ENCODE measurements at regions not wholly inside any gene's neighbourhood (a gene's known extent, or its start where the extent isn't known, plus 50 kb on each side); places are given as distances from the start of the nearest gene placed in this dataset.

DNA sequence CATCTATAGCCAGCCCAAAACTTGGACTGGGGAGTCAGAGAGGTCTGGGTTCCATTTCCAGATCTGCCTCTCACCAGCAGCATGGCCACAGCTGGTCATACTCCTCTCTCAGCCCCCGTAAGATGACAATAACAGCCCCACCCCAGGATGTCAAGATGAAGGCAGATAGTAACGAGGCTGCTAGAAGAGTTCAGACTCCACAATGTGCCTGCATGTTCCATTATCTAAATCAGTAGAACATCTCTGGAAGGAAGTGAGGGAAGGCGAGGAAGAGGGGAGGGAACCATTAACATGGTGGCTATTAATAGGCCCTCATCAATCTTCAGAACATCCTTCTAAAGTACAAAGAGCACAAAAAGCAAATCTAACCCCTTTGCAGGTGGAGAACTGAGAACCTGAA, 98.0 kb upstream of the KCNG1 start:
- DNase-seq (no peak), ATAC-seq (no peak)
- WGBS, 3 donors = 23 to 31% (median 31%) methylated on average over 3 of the region's 3 CpGs

DNA sequence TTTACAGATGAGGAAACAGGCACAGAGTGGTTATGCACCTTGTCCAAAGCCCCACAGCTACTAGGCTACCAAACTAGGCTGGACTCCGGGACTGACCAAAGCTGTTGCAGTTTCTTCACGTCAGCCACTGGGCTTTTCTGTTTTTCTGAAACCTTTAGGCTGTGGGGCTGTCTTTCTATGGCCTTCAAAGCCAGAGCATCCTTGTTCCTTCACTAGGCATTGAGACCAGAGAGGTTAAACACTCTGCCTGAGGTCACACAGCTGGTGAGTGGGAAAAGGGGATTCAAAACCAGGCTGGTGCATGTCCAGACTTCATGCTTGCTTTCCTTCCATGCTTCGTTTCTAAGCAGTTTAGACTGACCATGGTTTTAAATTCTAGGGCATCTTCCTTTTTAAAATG, 97.5 kb upstream of the KCNG1 start:
- TF ChIP-seq, protein P1, sequence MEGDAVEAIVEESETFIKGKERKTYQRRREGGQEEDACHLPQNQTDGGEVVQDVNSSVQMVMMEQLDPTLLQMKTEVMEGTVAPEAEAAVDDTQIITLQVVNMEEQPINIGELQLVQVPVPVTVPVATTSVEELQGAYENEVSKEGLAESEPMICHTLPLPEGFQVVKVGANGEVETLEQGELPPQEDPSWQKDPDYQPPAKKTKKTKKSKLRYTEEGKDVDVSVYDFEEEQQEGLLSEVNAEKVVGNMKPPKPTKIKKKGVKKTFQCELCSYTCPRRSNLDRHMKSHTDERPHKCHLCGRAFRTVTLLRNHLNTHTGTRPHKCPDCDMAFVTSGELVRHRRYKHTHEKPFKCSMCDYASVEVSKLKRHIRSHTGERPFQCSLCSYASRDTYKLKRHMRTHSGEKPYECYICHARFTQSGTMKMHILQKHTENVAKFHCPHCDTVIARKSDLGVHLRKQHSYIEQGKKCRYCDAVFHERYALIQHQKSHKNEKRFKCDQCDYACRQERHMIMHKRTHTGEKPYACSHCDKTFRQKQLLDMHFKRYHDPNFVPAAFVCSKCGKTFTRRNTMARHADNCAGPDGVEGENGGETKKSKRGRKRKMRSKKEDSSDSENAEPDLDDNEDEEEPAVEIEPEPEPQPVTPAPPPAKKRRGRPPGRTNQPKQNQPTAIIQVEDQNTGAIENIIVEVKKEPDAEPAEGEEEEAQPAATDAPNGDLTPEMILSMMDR (IDR thresholded peaks at IDR 0.05) = no peak

More for the DNA sequence above, 98.0 kb upstream of the KCNG1 start:
- no peak overlapping the region for H3K27ac ChIP-seq
- no peaks in the 10 kb centered on the region for H3K4me1 ChIP-seq
- TF ChIP-seq, protein P1 (IDR thresholded peaks at IDR 0.05) = no peak
- H3K36me3 ChIP-seq (ENCODE audit: insufficient read depth in 1 of 2, low read depth in 1 of 2) = no peaks in the 10 kb centered on the region
- H3K4me3 ChIP-seq = no peak overlapping the region
- H3K9me3 ChIP-seq = no peaks in the 10 kb centered on the region
- peaks cover 0 to 9% (median 6%) of the 10 kb centered on the region in 3 donors for H3K27me3 ChIP-seq (ENCODE audit: insufficient read depth in 3 of 3, low read length in 2 of 3)
- intact Hi-C loops (cut with DNase I) = no loop called here

DNA sequence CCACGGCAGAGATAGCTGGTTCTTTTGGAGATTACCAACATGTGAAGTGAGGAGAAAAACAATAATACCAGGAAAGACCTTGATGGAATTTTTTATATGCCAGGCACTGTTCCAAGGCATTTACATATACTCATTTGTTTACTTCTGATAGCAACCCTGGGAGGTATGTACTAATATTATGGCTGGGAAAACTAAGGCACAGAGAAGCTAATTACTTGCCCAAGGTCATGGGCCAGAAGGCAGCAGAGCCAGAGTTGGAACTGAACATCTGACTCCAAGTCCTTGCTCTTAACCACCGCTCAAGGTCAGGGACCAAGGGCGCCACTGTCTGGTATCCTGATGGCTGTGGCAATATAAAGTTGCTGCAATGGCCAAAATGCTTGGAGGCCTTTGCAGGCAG, 97.0 kb upstream of the KCNG1 start:
- no peaks in the 10 kb centered on the region for H3K36me3 ChIP-seq (ENCODE audit: insufficient read depth in 1 of 2, low read depth in 1 of 2)
- H3K9me3 ChIP-seq = no peaks in the 10 kb centered on the region
- 80 to 88% (median 87%) methylated on average over 3 of the region's 3 CpGs for WGBS, 3 donors
- TF ChIP-seq, protein P1 (IDR thresholded peaks at IDR 0.05) = no peak
- H3K27ac ChIP-seq = no peak overlapping the region
- H3K27me3 ChIP-seq (ENCODE audit: insufficient read depth in 3 of 3, low read length in 2 of 3) = peaks cover 0 to 8% (median 6%) of the 10 kb centered on the region in 3 donors
- DNase-seq (no peak), ATAC-seq (no peak)
- H3K4me1 ChIP-seq = no peaks in the 10 kb centered on the region
- intact Hi-C loops (cut with DNase I) = no loop called here
- no peak overlapping the region for H3K4me3 ChIP-seq

More for the DNA sequence above, 97.5 kb upstream of the KCNG1 start:
- no peak for DNase-seq
- Histone ChIP-seq H3K9me3 (no peaks in the 10 kb centered on the region), H3K4me3 (no peak overlapping the region), H3K27me3 (ENCODE audit: insufficient read depth in 3 of 3, low read length in 2 of 3) (peaks cover 0 to 8% (median 6%) of the 10 kb centered on the region in 3 donors), H3K36me3 (ENCODE audit: insufficient read depth in 1 of 2, low read depth in 1 of 2) (no peaks in the 10 kb centered on the region), H3K27ac (no peak overlapping the region), H3K4me1 (no peaks in the 10 kb centered on the region)
- ATAC-seq = no peak
- 68 to 75% (median 72%) methylated on average over 3 of the region's 3 CpGs for WGBS, 3 donors
- intact Hi-C loops (cut with DNase I) = no loop called here

DNA sequence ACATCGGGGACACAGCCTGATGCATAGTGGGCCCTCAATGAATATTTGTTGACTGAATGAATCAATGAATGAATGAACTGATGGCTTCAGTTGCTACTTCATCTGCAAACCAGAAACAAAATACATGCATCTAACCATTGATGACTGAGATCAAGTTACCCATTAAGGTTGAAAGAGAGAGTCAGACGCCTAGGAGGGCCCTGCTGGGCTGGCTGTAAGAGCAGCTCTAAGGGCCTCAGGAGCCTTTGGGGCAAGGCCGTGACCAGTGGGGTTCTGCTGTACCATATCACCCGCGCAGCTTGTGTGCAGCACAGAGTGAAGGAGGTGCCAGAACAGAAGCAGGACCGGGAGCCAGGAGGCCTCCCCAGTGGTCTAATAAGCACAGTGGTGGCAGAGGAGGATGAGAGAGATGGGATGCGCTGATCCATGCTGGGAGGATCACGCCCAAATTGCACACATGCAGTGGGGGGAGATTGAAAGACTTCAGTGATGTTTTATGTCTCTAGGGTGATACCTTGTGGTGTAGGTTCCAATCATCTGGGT, 96.1 kb upstream of the KCNG1 start:
- 70 to 77% (median 72%) methylated on average over 8 of the region's 8 CpGs for WGBS, 3 donors
- Histone ChIP-seq H3K9me3 (no peaks in the 10 kb centered on the region), H3K27me3 (ENCODE audit: insufficient read depth in 3 of 3, low read length in 2 of 3) (peaks cover 0 to 8% (median 6%) of the 10 kb centered on the region in 3 donors), H3K36me3 (ENCODE audit: insufficient read depth in 1 of 2, low read depth in 1 of 2) (no peaks in the 10 kb centered on the region), H3K27ac (no peak overlapping the region), H3K4me1 (no peaks in the 10 kb centered on the region), H3K4me3 (no peak overlapping the region)
- intact Hi-C loops (cut with DNase I) = no loop called here
- no peak for ATAC-seq
- TF ChIP-seq, protein P1 (IDR thresholded peaks at IDR 0.05) = no peak
- no peak for DNase-seq

DNA sequence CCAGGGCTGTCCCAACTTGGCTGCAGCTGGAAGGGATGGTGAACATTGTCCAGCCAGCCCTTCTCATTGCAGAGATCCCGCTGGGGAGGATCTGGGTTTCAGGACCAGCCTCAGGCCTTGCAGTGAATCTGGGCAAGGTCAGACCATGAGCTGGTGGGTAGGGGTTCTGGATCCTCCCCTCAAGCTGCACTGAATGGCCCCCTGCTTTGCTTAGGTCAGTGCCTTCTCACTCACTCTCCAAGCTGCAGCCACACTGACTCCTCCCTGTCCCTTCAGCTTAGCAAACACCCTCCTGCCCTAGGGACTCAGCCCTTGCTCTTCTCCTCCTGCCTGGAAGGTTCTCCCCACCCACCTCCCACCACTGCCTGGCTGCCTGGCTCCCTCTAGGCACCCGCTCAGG, 95.3 kb upstream of the KCNG1 start:
- Histone ChIP-seq H3K9me3 (no peaks in the 10 kb centered on the region), H3K27ac (no peak overlapping the region), H3K4me1 (no peaks in the 10 kb centered on the region), H3K27me3 (ENCODE audit: insufficient read depth in 3 of 3, low read length in 2 of 3) (peaks cover 0 to 8% (median 6%) of the 10 kb centered on the region in 3 donors), H3K36me3 (ENCODE audit: insufficient read depth in 1 of 2, low read depth in 1 of 2) (no peaks in the 10 kb centered on the region), H3K4me3 (no peak overlapping the region)
- TF ChIP-seq, protein P1 (IDR thresholded peaks at IDR 0.05) = no peak
- no peak for ATAC-seq
- intact Hi-C loops (cut with DNase I) = no loop called here
- no peak for DNase-seq
- WGBS, 3 donors = 65 to 81% (median 80%) methylated on average over 2 of the region's 2 CpGs
